ENCODE measurements at regions not wholly inside any gene's neighbourhood (a gene's known extent, or its start where the extent isn't known, plus 50 kb on each side); places are given as distances from the start of the nearest gene placed in this dataset.

- no peaks in the 10 kb centered on the region for H3K36me3 ChIP-seq
- no peaks in the 10 kb centered on the region for H3K9me3 ChIP-seq
- no peak for TF ChIP-seq CTCF (IDR thresholded peaks at IDR 0.05)
- no peak for TF ChIP-seq POLR2A (IDR thresholded peaks at IDR 0.05)
- no peak for TF ChIP-seq POLR2AphosphoS5 (IDR thresholded peaks at IDR 0.05; ENCODE audit: insufficient read depth in 1 of 2, low read depth in 1 of 2)
- intact Hi-C loops (cut with DNase I), result no loop called here
- no peak for DNase-seq (ENCODE audit: extremely low spot score in 2 of 2)
- H3K27ac ChIP-seq, result no peak overlapping the region
- H3K4me3 ChIP-seq, result no peak overlapping the region
- no peaks in the 10 kb centered on the region for H3K4me1 ChIP-seq
- no peaks in the 10 kb centered on the region for H3K27me3 ChIP-seq
These were observed 531.5 kb upstream of the FRG1 start for GRCh38 chr4:189409158-189409557.

- no peaks in the 10 kb centered on the region for H3K4me1 ChIP-seq
- no peak for DNase-seq (ENCODE audit: extremely low spot score in 2 of 2)
- no peaks in the 10 kb centered on the region for H3K27me3 ChIP-seq
- H3K9me3 ChIP-seq, result no peaks in the 10 kb centered on the region
- no peaks in the 10 kb centered on the region for H3K36me3 ChIP-seq
- TF ChIP-seq POLR2AphosphoS5 (IDR thresholded peaks at IDR 0.05; ENCODE audit: insufficient read depth in 1 of 2, low read depth in 1 of 2) (no peak), CTCF (IDR thresholded peaks at IDR 0.05) (no peak), POLR2A (IDR thresholded peaks at IDR 0.05) (no peak)
- no peak overlapping the region for H3K27ac ChIP-seq
- H3K4me3 ChIP-seq, result no peak overlapping the region
- intact Hi-C loops (cut with DNase I), result no loop called here
These were observed 526.7 kb upstream of the FRG1 start for GRCh38 chr4:189414021-189414420.

- no peak for DNase-seq (ENCODE audit: extremely low spot score in 2 of 2)
- Histone ChIP-seq H3K4me3 (no peak overlapping the region), H3K36me3 (no peaks in the 10 kb centered on the region), H3K9me3 (no peaks in the 10 kb centered on the region), H3K27ac (no peak overlapping the region), H3K4me1 (no peaks in the 10 kb centered on the region), H3K27me3 (no peaks in the 10 kb centered on the region)
- TF ChIP-seq CTCF (IDR thresholded peaks at IDR 0.05) (no peak), POLR2A (IDR thresholded peaks at IDR 0.05) (no peak), POLR2AphosphoS5 (IDR thresholded peaks at IDR 0.05; ENCODE audit: insufficient read depth in 1 of 2, low read depth in 1 of 2) (no peak)
- intact Hi-C loops (cut with DNase I), result no loop called here
These were observed 520.1 kb upstream of the FRG1 start for GRCh38 chr4:189420572-189420971.

- no peak for DNase-seq (ENCODE audit: extremely low spot score in 2 of 2)
- H3K4me1 ChIP-seq, result no peaks in the 10 kb centered on the region
- no peaks in the 10 kb centered on the region for H3K36me3 ChIP-seq
- H3K27me3 ChIP-seq, result no peaks in the 10 kb centered on the region
- intact Hi-C loops (cut with DNase I), result no loop called here
- TF ChIP-seq POLR2AphosphoS5 (IDR thresholded peaks at IDR 0.05; ENCODE audit: insufficient read depth in 1 of 2, low read depth in 1 of 2) (no peak), POLR2A (IDR thresholded peaks at IDR 0.05) (no peak), CTCF (IDR thresholded peaks at IDR 0.05) (no peak)
- H3K9me3 ChIP-seq, result no peaks in the 10 kb centered on the region
- no peak overlapping the region for H3K4me3 ChIP-seq
- no peak overlapping the region for H3K27ac ChIP-seq
These were observed 504.5 kb upstream of the FRG1 start for GRCh38 chr4:189436207-189436606.

GRCh38 chr4:189440716-189441115 is 500.0 kb upstream of the FRG1 start:
- Histone ChIP-seq H3K4me3 (no peak overlapping the region), H3K27me3 (no peaks in the 10 kb centered on the region), H3K27ac (no peak overlapping the region), H3K36me3 (no peaks in the 10 kb centered on the region), H3K9me3 (no peaks in the 10 kb centered on the region), H3K4me1 (no peaks in the 10 kb centered on the region)
- intact Hi-C loops (cut with DNase I), result no loop called here
- DNase-seq (ENCODE audit: extremely low spot score in 2 of 2), result no peak
- TF ChIP-seq POLR2AphosphoS5 (IDR thresholded peaks at IDR 0.05; ENCODE audit: insufficient read depth in 1 of 2, low read depth in 1 of 2) (no peak), POLR2A (IDR thresholded peaks at IDR 0.05) (no peak), CTCF (IDR thresholded peaks at IDR 0.05) (no peak)
